Ectodermal cell (in vitro differentiated cells): ENCODE measurements at regions not wholly inside any gene's neighbourhood (a gene's known extent, or its start where the extent isn't known, plus 50 kb on each side); places are given as distances from the start of the nearest gene placed in this dataset.
"Not testable (repeated sequence)": the region's sequence is repeated elsewhere in the genome, so short reads cannot be mapped to it uniquely, and the experiment has no call there.

Experiments
- H3K27ac ChIP-seq: 2 replicates; pipeline ENCODE4 v1.7.0; 2013; ENCODE audit warnings: mild to moderate bottlenecking, low read depth, low read length; ENCODE audit not compliant: insufficient read depth, poor library complexity, severe bottlenecking
- H3K27me3 ChIP-seq: 2 replicates; pipeline ENCODE4 v1.7.0; 2013; ENCODE audit warnings: mild to moderate bottlenecking, low read length; ENCODE audit not compliant: insufficient read depth, control insufficient read depth, poor library complexity, severe bottlenecking
- H3K36me3 ChIP-seq: one replicate; pipeline ENCODE4 v1.7.0; 2013; ENCODE audit warnings: low read length; ENCODE audit not compliant: control insufficient read depth, insufficient read depth
- H3K4me1 ChIP-seq: one replicate; pipeline ENCODE4 v1.7.0; 2013; ENCODE audit warnings: low read length; ENCODE audit not compliant: control insufficient read depth, insufficient read depth
- H3K4me3 ChIP-seq: 2 replicates; pipeline ENCODE4 v1.7.0; 2013; ENCODE audit warnings: low read depth, low read length, control low read depth; ENCODE audit not compliant: insufficient read depth
- H3K9me3 ChIP-seq: 2 replicates; pipeline ENCODE4 v1.7.0; 2013; ENCODE audit warnings: mild to moderate bottlenecking, low read length, moderate library complexity; ENCODE audit not compliant: control insufficient read depth
- whole genome bisulfite sequencing, 2 experiments: methylation state at CpG; one replicate each; pipeline ENCODE4 v1.1.7; 2013; ENCODE audit warnings: missing lambda C conversion rate in 2 of 2; 5-methylcytosine and 5-hydroxymethylcytosine counted together

DNA sequence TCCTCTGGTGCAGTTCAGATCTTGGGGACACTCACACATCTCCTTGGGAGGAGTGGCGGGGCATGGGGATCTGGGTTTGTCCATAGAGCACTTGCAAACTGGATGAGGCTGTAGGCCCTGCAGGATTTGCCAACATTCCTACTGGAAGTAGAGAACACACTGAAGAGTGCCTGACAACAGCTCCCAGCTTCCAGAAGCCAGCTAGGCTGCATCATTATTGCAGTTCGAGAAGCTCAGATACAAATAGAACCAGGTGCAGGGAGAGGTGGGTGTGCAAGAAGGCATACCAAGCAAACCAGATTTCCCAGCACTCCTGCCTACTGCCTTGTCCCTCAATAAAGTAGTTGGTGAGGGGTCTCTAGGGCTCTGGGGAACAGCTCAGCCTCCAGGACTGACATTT is 52.5 kb downstream of the RHOB start:
- 95 to 98% methylated on average over 2 of the region's 2 CpGs for WGBS, 2 experiments
- H3K27me3 ChIP-seq, result no peaks in the 10 kb centered on the region
- H3K27ac ChIP-seq, result no peak overlapping the region

DNA sequence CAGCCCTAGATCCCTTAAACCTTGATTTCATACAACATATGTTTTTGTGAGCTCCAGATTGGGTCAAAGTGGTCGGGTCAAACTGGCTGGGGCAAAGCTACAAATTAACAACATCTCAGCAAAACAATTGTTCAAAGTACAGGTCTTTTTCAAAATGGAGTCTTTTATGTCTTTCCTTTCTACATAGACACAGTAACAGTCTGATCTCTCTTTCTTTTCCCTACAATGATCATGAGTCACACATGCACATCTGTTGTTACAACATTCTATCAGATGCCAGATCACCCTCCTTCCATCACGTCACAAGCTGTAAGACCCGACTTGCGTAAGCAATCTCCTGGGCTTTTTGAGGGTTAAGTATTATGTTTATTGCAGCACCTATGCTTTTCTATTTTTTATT is 55.1 kb downstream of the RHOB start:
- WGBS, 2 experiments, result 68 to 80% methylated on average over 2 to 4 of the region's 4 CpGs
- Histone ChIP-seq H3K4me1 (peaks cover 13% of the 10 kb centered on the region), H3K27me3 (no peaks in the 10 kb centered on the region), H3K36me3 (no peaks in the 10 kb centered on the region), H3K27ac (no peak overlapping the region), H3K9me3 (no peaks in the 10 kb centered on the region), H3K4me3 (no peak overlapping the region)

More for the DNA sequence above, 52.5 kb downstream of the RHOB start:
- Histone ChIP-seq H3K9me3 (no peaks in the 10 kb centered on the region), H3K4me3 (no peak overlapping the region), H3K4me1 (no peaks in the 10 kb centered on the region), H3K36me3 (no peaks in the 10 kb centered on the region)

DNA sequence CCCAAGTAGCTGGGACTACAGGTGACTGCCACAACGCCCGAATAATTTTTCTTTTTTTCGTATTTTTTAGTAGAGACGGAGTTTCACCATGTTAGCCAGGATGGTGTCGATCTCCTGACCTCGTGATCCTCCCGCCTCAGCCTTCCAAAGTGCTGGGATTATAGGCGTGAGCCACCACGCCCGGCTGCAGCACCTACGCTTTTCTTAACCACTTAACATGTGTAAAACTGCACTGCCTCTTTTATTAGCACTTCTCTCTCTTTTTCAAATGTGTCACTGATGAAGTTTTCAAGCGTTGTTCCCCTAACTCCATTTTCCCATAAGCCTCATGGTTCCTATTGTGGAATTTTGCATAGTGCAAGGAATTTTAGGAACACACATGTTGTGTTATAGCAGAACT is 55.6 kb downstream of the RHOB start:
- peaks cover 13% of the 10 kb centered on the region for H3K4me1 ChIP-seq
- not testable (repeated sequence) for H3K9me3 ChIP-seq, H3K27me3 ChIP-seq, H3K4me3 ChIP-seq, H3K27ac ChIP-seq, H3K36me3 ChIP-seq
- WGBS, 2 experiments, result 91% methylated on average over 12 of the region's 12 CpGs

- Histone ChIP-seq H3K9me3 (no peaks in the 10 kb centered on the region), H3K27ac (no peak overlapping the region), H3K36me3 (no peaks in the 10 kb centered on the region), H3K4me1 (peaks cover 13% of the 10 kb centered on the region), H3K27me3 (no peaks in the 10 kb centered on the region), H3K4me3 (no peak overlapping the region)
Observed at GRCh38 chr2:20504174-20504573, 57.3 kb downstream of the RHOB start.

DNA sequence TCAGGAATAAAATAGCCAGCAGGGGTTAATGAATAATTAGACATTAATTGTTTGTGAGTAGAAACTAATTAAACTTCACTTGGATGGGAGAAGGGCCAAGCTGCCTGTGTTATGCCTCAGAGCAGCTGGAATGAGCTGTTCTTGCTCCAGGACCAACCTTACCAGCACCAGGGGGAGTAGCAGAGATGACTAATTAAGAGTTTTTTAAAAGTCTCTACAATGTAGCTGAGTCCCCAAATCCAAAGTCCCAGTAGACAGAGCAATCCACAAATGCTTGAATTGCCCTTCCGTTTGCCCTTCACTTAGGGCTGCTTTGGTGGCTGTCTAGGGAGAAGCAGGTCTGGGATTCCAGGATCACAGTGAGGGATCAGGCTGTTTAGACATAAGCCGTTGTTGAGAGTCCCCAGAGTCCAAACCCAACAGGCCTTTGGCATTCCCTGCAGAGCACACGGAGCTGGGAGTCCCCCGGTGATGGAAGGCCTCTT is 59.4 kb downstream of the RHOB start:
- H3K4me3 ChIP-seq, result no peak overlapping the region
- H3K36me3 ChIP-seq, result no peaks in the 10 kb centered on the region
- H3K9me3 ChIP-seq, result no peaks in the 10 kb centered on the region
- WGBS, 2 experiments, result 81 to 83% methylated on average over 4 of the region's 4 CpGs
- H3K27me3 ChIP-seq, result no peaks in the 10 kb centered on the region
- peaks cover 29% of the 10 kb centered on the region for H3K4me1 ChIP-seq
- H3K27ac ChIP-seq, result no peak overlapping the region

GRCh38 chr2:20507166-20507692 is 60.4 kb downstream of the RHOB start:
- Histone ChIP-seq H3K36me3 (no peaks in the 10 kb centered on the region), H3K27ac (no peak overlapping the region), H3K4me1 (peaks cover 38% of the 10 kb centered on the region), H3K9me3 (no peaks in the 10 kb centered on the region), H3K27me3 (no peaks in the 10 kb centered on the region), H3K4me3 (no peak overlapping the region)
- 87 to 89% methylated on average over 5 of the region's 5 CpGs for WGBS, 2 experiments

- Histone ChIP-seq H3K27me3 (no peaks in the 10 kb centered on the region), H3K27ac (no peak overlapping the region), H3K4me3 (no peak overlapping the region)
Observed at GRCh38 chr2:20507711-20508110, 60.8 kb downstream of the RHOB start.

DNA sequence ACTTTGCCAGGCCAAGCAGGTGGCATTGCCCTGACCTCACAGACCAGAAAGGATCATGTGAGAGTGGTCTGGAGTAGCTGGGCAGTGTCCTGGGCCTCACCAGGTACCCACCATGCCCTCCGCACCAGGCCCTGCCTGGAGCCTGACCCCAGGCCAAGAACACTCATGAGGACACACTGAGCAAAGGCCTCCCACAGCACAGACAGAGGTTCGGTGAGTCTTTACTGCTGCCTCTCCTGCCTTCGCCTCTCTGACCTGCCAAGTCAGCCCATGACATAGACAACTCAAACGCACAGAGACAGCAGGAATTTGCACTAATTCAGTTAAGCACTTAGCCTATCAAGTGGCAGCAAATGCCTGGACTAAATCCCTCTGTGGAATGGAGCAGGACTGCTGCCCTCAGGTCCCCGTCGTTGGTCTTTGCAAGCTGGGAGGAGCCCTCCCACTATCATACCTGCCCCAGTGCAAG is 62.5 kb downstream of the RHOB start:
- Histone ChIP-seq H3K4me1 (peaks cover 38% of the 10 kb centered on the region), H3K4me3 (no peak overlapping the region), H3K36me3 (no peaks in the 10 kb centered on the region), H3K9me3 (no peaks in the 10 kb centered on the region), H3K27ac (no peak overlapping the region), H3K27me3 (no peaks in the 10 kb centered on the region)
- 88 to 90% methylated on average over 6 of the region's 6 CpGs for WGBS, 2 experiments

More at GRCh38 chr2:20507711-20508110, 60.8 kb downstream of the RHOB start:
- Histone ChIP-seq H3K4me1 (peaks cover 38% of the 10 kb centered on the region), H3K9me3 (no peaks in the 10 kb centered on the region), H3K36me3 (no peaks in the 10 kb centered on the region)

DNA sequence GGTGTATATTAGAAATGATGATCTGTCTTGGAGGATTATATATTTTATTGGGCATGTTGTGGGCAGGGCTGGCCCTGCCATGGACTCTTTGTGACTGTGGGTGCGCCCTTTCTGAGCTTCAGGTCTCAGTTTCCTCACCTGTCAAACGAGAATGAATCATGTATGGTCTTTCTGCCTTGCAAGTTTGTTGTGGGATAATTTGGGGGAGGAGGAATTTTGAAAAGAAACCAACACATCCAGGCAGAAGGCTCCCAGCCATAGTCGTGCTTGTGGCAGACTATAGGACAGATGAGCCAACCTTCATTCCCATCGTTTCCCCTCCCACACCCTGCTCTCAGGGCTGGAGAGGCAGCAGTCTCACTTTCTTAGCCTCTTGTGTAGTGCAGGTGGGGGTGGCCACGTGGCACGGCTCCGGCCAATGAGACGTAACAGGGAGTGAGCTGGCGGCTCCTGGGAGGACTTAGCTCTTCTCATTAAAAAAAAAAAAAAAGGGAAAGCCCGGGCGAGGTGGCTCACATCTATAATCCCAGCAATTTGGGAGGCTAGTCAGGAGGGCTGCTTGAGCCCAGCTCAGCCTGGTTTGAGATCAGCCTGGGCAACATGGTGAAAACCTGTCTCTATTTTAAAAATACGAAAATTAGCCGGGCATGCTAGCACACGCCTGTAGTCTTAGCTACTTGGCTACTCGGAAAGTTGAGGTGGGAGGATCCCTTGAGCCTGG is 63.1 kb downstream of the RHOB start:
- H3K27ac ChIP-seq, result no peak overlapping the region
- H3K9me3 ChIP-seq, result no peaks in the 10 kb centered on the region
- peaks cover 38% of the 10 kb centered on the region for H3K4me1 ChIP-seq
- WGBS, 2 experiments, result 42 to 44% methylated on average over 15 of the region's 15 CpGs
- no peaks in the 10 kb centered on the region for H3K36me3 ChIP-seq
- H3K27me3 ChIP-seq, result no peaks in the 10 kb centered on the region
- H3K4me3 ChIP-seq, result no peak overlapping the region

DNA sequence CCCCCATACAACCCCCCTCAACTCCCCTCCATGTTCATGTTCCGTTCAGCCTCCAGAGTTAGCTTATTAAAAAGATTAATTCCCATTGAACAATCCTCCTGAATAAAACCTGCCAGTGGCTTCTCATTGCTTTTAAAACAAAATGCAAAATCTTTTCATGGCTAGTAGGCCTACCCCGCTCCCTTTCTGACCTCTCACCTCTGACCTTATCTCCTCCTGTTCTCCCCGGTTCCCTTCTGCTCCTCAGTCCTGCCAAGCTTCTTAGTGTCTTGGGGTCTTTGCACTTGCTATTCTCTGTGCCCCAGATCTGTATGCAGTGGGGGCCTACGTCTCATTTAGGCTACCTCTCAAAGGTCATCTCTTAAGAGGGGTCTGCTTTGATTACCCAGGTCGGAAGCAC is 64.3 kb downstream of the RHOB start:
- Histone ChIP-seq H3K4me3 (no peak overlapping the region), H3K4me1 (peaks cover 33% of the 10 kb centered on the region), H3K27ac (no peak overlapping the region), H3K27me3 (no peaks in the 10 kb centered on the region), H3K9me3 (no peaks in the 10 kb centered on the region), H3K36me3 (no peaks in the 10 kb centered on the region)
- WGBS, 2 experiments, result 86 to 90% methylated on average over 5 of the region's 5 CpGs
